ENCODE measurements at regions not wholly inside any gene's neighbourhood (a gene's known extent, or its start where the extent isn't known, plus 50 kb on each side); places are given as distances from the start of the nearest gene placed in this dataset.

DNA sequence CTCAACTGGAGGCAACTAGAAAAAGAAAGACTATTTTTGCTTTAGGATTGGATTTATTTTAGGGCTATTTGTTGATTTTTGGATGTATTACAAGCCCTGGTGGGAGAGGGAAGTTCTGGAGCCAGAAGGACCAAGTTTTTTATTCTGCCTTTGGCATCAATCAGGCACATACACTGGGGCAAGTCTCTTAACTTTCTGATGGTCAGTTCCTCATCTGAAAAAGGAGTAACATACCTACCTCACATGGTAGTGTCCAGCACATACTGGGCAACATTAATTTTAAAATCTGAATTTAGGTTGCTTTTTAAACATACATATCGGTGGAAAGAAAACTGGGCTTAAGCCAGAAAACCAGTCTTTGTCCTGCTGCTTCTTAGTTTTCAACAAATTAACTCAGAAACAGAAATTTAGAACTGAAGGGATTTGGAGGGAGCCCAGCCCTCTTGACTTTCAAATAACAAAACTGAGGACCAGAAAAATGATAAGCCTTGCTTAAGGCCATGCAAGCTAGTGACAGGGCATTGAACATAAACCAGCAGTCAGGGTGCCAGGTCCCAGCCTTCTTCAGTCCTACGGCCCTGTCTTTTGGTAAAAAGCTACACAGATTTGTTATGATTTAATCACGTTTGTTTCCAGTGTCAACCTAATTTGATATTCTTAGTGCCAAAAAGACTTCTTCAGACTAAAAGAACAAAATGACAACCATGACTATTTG, 90.2 kb upstream of the SLC38A2 start:
- no peak for DNase-seq (ENCODE audit: low spot score)

DNA sequence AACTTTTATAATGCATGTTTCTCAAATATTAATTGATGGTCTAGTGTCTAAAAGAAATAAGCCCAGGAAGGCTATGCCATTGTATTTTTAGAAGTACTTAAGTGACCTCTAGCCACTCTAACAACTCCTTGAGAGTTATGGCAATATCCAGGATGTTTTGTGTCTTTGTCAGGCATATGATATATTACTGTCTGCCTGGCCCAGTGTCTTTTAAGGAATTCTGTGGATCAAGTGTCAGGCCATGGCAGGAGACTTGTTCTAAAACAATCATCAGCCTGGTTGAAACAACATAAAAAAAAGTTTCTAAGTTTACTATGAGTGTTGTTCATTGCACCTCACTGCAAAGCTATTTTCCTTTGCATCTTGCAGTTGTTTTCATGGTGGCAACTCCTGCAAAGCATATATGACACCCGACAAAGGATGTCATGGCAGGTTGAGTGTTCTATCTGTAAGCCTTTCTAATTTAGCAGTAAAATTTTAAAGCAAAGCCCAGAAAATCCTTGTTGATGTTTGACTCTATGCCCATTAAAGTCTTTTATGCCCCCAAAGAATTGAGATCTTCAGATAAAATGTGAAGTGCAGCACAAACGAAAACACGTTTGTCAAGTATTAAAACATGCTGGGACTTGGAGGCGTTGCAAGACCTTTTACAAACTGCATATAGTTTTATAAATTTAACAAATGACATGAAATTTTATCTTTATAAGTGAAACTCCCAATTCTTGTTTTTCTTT, 89.5 kb upstream of the SLC38A2 start:
- DNase-seq (ENCODE audit: low spot score), result no peak

DNA sequence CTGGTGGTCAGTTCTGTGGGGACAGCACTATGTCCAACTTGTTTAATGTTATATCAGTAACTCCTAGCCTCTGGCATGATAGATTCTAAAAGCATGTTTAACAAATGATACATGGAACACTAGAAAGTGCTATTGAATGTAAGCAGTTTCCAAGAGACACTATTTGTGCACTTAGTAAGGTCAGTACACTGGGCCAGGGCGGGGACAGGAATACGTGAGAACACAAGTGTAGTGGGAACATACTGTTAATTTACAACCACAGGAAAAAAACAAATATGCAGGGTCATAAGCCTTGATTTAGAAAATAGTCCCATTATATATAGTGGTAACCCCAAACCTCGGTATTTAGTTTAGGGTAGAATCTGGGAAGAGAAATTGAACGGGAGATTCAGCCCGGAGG, 88.9 kb upstream of the SLC38A2 start:
- no peak for DNase-seq (ENCODE audit: low spot score)

DNA sequence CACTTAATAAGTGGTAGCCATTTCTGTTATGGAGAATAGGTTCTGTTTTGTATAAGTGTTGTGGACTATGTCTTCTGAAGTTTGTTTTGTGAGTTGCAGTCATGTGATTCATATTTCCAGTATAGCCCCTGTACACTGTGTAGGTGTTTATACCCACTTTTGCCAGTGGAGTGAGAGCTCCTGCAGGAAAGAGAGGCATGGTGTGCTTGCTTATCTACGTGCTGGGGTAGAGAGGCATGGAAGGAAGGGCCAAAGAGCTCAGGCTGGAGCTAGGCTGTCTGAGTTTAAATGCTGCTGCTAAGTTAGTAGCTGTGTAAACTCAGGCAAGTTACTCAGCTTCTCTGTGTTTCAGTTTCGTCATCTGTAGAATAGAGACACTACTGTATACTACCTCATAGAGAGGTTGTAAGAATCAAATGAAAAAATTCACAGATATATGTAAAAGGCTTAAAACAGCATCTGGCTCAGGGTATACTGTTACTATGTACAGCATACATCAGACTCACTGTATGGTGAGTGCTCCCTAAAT, 88.2 kb upstream of the SLC38A2 start:
- no peak for DNase-seq (ENCODE audit: low spot score)

DNA sequence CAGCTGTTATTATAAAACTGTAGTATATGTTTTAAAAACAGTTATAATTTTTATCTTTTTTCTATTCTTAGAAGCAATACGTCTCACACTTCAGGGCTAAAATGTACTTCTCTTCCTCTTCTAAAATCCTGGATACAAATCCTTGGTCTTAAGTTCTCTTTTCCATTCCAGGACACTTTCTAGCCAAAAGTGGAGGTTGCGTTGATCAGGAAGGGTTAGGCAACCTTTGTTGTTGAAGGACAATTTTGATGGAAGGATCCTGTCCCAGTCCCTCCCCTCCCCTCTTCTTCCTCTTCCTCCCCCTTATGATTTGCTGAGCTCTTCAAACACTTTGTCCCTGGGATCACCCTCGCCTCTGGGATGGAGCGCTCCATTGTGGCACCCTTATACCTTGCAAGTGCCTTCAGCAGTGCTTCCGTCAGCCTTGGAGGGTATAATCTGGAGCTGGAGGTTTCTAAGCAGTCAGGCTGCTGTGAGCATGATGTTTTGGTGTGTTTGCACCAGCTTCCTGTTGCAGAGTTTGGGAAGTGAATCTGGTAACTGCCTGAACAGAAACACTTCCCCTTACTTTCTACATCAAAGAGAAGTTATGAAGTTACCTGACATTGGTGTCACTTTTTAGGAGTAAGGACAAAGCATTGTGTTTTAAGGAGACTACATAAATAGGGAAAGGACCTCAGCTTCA, 87.4 kb upstream of the SLC38A2 start:
- no peak for DNase-seq (ENCODE audit: low spot score)

DNA sequence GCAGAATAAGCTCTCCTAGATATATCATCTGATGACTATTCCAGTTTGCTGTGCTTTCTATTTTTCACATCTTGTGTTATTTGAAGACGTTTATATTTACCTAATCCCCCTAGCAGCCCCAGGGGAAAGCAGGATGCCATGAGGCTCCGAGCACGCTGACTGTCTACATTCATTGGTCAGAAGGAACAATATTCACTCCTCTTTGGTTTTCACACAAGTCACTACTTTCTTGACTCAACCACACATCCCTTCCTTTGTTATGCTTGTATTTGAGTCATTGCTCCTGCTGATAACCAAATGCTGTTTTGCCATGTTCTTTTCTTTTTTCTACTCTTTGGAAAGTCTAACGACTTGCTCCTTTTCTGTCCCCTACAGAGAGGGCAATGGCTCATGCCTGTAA, 86.5 kb upstream of the SLC38A2 start:
- no peak for DNase-seq (ENCODE audit: low spot score)

DNA sequence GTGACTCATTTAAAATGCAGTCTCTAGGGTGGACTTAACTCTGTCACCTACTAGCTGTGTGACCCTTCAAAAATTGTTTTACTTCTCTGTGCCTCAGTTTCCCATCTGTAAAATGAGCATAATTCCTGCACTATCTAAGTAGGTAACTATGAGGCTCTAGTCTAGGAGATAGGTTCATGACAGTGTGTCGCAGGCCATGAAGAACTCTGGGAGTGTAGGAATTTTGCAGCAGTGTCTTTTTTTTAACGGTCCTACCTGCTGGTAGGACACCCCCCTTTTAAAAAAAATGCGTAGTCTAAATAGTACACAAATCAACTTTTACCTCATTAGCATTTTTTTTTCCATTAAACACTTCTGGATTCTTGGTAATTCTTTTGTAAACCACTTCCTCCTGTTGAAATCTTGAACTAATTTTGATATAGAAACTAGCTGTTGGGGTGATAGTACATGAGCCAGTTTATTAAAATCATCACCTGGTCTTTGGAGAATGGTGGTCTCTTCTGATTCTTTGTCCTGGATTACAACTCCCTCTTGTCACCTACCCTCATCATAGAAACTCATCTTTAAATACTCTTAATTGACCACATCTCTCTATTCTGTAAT, 86.0 kb upstream of the SLC38A2 start:
- no peak for DNase-seq (ENCODE audit: low spot score)

DNA sequence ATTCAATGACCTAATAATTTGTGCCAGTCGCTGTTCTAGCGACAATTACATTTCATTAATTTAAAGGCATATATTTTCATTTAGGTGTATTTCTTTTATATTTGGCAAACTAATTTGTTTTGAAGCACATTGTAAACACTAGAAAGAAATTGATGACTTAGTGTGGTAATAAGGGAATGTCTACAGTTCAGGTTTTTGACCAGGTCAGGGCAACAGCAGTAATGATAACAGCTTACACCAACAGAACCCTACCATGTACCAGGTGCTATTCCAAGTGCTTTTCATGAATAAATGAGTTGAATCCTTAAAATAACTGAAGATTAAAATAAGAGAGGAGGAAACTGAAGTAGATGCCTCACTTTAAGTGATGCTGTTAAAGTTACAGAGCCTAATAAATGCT, 85.4 kb upstream of the SLC38A2 start:
- DNase-seq (ENCODE audit: low spot score), result no peak

DNA sequence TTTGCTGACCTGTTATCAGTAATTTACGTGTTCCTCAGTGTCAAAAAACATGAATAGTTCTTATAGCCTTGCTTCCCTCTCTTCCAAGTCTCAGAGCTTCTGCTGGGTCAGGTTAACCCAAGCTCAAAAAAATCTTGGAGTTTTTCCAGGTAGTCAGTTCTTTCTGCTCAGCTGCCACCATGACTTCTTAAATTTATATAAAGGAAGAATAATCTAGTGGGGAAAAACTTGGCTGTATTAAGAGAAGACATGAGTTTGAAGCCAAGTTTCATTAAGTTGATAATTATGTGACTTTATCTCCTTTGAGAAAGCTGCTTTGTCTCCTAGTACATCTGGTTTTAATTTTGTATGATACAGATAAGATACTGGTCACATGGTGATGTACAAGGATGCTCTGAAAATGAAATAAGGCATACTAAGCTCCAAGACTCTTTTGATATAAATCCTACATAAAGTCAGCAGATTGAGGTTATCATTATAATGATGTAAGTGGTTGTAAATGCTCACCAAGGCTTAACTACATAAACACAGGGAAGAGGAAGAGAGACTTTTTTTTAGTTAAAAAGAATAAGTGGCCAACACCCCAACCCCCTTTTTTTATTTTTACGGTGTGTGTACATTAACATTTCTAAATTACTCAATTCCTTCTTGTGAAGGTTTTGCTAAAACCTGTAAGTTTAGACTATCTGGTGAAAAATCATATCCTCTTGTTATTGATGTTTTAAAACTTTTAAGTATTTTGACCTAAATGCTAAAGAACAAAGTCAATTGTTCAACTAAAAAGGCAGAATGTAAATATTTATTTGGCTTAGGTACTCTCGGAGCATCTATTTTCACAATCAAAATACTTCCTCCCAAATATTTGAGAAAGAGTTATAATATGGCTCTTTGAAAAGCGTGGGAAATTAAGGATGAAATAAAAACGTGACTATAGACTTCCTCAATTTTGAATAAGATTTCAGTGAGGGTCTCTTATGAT, 84.1 kb upstream of the SLC38A2 start:
- DNase-seq (ENCODE audit: low spot score), result no peak

DNA sequence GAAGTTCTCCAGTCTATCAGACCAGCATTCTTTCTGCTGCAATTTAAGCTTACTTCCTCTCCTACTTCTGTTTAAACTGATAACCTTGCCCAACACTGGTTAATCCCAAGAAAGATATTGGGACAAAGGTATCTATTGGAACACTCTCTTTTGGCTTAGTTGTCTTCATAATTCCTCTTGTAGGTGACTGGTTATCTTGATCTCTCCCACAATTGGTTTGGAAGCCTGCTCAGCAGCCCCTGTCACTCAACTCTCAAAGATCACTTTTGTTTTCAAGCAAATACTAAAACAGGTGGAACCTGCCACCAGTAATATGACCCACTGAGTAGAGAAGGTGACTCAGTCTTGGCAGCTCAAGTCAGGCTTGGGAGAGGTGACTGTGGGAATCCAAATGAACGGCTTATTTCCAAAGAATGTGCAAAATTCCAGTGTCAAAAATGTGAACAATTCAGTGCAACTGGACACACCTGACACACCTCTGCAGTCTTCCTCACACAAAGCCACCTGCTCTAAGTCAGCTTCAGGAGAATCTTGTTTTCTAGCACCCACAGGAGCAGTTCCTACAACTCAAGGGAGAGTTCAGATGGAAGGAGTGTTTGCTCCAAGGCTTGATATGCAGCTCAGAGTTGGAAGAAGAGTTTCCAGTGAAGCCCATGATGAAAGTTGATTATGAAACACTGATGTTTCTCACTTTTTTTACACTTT, 83.2 kb upstream of the SLC38A2 start:
- DNase-seq (ENCODE audit: low spot score), result no peak

DNA sequence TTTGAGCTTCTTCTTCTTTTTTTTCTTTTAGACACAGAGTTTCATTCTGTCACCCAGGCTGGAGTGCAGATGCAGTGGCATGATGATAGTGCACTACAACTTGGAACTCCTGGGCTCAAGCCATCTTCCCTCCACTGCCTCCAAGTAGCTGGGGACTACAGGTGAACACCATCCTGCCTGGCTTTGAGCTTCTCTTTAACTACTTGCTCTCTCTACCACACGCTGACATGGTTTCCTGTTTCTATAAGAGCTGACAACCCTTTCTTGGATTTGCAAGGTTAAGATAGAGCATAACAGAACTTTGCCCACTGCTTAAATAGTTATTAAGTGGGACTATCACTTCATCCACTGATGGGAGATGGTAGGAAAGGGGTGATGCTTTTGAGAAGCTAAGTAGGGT, 82.4 kb upstream of the SLC38A2 start:
- DNase-seq (ENCODE audit: low spot score), result no peak

DNA sequence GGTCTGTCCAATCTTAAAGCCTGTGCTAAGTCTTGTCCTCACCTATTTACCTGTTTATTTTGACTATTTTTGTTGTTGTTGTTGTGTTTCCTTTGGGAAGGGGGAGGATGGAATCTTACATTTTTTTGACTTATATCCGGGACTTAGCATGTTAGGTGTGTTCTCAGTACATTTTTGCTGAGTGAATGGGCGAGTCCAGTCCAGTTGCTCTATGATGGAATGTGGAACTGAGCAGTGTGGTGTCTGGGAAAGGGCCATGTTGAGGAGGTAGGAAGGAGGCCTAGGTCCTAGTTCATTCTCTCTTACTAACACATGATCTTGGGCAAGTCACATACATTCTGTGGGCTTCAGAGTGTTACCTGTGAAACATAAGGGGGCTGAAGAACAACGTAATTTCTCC, 80.9 kb upstream of the SLC38A2 start:
- no peak for DNase-seq (ENCODE audit: low spot score)

DNA sequence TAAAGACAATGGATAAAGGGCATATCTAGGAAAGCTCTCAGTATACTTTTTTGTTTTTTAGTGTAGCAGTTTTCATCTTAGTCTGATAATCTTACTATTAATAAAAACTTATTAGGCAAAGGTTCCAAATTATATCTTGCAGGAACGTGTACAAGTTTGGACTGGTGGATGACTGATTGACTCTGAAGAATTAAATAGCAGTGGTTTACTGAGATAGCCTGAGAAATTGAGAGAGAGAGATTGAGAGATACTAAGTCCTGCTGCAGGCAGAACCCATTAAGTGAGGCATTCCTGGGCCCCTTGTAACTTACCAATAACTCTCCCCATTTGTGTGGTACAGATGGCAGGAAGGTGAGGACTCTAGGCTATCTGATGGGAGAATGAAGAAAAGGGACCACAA, 80.2 kb upstream of the SLC38A2 start:
- DNase-seq (ENCODE audit: low spot score), result no peak

DNA sequence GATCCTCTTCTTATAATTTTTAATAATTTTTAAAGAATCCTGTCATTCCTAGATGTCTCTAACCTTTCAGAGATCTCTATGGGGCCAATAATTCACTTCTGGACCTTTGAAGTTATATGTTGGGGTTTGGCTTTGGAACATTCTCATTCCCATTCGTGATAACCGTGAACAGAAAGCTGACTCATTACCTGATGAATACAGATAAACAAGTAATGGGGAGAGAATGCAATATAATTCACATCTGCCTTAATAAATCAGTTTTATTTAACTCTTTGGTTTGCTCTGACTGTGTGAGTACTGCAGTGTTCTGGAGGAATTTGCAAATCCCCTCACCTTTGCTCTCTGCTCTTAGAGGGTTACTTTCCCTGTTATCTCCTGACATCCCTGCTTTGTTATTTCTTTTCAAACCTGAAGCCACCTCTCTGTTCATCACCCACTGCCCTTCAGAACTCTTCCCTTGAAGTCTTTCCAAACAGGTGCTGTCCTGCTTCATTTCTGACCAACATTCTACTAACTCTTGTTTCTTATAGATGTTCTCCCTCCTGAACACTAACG, 79.6 kb upstream of the SLC38A2 start:
- DNase-seq (ENCODE audit: low spot score), result no peak

DNA sequence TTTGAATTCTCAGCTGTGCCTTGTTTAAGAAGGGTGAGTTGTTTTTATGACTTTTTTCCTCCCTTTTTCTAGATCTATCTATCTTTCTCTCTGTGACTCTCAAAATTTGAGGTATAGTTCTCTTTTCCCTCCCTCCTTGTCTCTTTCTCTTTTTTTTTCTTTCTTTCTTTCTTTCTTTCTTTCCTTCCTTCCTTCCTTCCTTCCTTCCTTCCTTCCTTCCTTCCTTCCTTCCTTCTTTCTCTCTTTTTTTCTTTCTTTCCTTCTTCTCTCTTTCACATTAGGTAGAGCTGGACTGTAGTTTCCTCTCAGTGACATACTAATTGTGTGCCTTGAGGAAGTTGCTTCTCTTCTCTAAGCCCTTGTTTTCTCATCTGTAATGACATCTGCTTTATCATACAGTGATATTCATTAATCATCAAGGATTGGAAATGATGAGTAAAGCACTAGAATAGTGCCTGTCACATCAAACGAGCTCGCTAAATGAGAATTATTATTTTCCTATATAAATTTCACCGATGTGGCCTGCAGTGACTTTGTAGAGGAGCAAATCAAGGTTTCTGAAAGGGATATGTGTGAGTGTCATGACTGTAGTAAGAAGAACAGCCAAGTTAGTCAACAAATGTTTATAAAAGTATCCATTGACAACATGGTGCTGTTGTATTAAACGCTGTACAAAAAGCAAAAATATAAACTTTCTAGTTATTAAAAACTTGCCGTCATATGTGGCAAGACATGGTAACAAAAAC, 78.9 kb upstream of the SLC38A2 start:
- DNase-seq (ENCODE audit: low spot score), result no peak

DNA sequence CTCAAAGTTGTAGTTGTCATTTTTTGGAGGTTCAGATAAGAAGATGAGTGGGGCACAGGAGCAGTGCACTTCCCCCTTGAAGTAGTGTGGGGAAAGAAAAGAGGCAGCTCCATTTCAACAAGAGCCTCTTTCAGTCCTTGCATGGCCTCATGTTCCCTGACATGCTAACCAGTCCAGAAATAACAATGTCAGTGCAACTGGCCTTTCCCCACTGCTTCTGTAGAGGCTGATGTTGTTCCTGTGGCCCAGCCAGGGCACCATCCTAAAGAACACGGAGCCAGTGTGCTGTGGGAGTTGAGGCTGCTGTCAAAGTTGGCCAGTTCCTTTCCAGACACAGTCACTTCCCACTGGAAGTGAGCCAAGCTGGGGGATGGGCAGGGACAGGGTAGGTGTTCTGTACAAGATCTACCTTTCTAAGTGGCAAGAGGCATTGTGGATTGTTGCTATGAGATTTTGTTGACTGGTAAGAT, 77.7 kb upstream of the SLC38A2 start:
- no peak for DNase-seq (ENCODE audit: low spot score)

DNA sequence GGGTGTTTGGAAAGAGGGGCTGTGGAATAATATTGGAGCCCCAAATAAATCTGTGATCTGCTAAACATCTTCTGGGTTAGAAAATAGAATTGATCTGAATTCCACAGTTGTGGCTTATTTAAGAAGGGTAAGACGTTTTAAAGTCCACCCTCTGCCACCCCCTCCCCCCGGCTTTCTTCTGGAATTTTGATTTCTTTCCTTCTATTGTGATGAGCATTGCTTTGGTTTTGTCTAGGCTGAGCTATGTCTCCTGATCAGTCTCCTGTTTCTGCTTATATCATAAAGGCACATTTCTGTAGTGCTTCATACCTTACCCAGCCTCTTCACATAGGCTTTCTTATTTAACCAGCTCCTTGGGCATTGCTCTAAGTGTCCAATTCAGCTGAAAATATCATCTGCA, 77.3 kb upstream of the SLC38A2 start:
- no peak for DNase-seq (ENCODE audit: low spot score)

DNA sequence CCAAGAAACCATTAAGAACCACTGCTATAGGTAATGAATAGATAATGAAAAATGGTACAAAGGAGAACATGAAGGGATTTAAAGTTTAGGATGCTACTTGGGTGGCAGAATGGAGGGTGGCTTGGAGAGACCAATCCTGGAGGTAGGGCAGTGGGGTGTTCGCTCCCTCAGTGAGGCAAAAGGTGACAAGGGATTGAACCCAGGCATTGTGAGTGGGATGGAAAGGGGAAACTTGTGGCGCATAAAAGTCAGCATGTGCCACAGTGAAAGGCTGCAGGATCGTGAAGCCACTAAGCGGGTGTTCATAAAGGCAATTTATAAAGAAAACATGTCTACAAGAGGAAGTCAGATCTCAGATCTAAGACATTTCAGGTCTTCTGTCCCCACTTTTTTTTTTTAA, 76.7 kb upstream of the SLC38A2 start:
- DNase-seq (ENCODE audit: low spot score), result no peak

DNA sequence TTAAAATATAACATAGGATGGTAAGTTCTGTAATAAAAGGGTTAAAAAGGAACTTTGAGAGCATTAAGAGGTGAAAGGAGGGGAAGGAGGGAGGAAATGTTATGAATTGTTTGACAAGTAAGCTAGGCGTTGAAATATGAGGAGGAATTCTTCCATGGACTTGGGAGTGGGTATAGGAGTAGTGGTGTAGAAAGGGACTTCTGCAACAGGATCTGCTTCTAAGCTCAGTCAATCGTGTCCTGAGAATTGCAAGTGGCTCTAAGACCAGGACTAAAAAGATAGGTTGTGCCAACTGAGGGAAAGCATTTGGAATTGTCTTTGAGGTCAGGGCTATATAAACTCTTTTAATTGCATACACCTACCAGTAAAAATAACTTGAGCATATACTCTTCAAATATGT, 74.1 kb upstream of the SLC38A2 start:
- no peak for DNase-seq (ENCODE audit: low spot score)

Data from HuH-7.5 (cell line).